ENCODE measurements at regions not wholly inside any gene's neighbourhood (a gene's known extent, or its start where the extent isn't known, plus 50 kb on each side); places are given as distances from the start of the nearest gene placed in this dataset.
"Not testable (repeated sequence)": the region's sequence is repeated elsewhere in the genome, so short reads cannot be mapped to it uniquely, and the experiment has no call there.

GRCh38 chr2:183849826-183850225, 725.6 kb downstream of the NUP35 start:
- DNase-seq (ENCODE audit: low spot score); intact Hi-C loops (cut with DNase I): not testable (repeated sequence)

GRCh38 chr2:183859129-183859528, 734.9 kb downstream of the NUP35 start:
- intact Hi-C loops (cut with DNase I), result no loop called here
- DNase-seq (ENCODE audit: low spot score), result no peak

GRCh38 chr2:183866666-183867065, 731.7 kb upstream of the ZNF804A start:
- no peak for DNase-seq (ENCODE audit: low spot score)
- intact Hi-C loops (cut with DNase I), result no loop called here

GRCh38 chr2:183867206-183867605, 731.1 kb upstream of the ZNF804A start:
- DNase-seq (ENCODE audit: low spot score), result no peak
- intact Hi-C loops (cut with DNase I), result no loop called here

GRCh38 chr2:183868153-183868552, 730.2 kb upstream of the ZNF804A start:
- intact Hi-C loops (cut with DNase I), result no loop called here
- no peak for DNase-seq (ENCODE audit: low spot score)

GRCh38 chr2:183868707-183869106, 729.6 kb upstream of the ZNF804A start:
- intact Hi-C loops (cut with DNase I), result no loop called here
- no peak for DNase-seq (ENCODE audit: low spot score)

- intact Hi-C loops (cut with DNase I), result no loop called here
These were observed 726.2 kb upstream of the ZNF804A start for GRCh38 chr2:183872131-183872530.

GRCh38 chr2:183881978-183882377, 716.4 kb upstream of the ZNF804A start:
- DNase-seq (ENCODE audit: low spot score), result no peak
- intact Hi-C loops (cut with DNase I), result no loop called here

More at GRCh38 chr2:183872131-183872530, 726.2 kb upstream of the ZNF804A start:
- no peak for DNase-seq (ENCODE audit: low spot score)

- intact Hi-C loops (cut with DNase I), result no loop called here
- DNase-seq (ENCODE audit: low spot score), result no peak
These were observed 705.9 kb upstream of the ZNF804A start for GRCh38 chr2:183892315-183892941.

GRCh38 chr2:183898641-183899040, 699.7 kb upstream of the ZNF804A start:
- no peak for DNase-seq (ENCODE audit: low spot score)
- intact Hi-C loops (cut with DNase I), result no loop called here

GRCh38 chr2:183901931-183902330, 696.4 kb upstream of the ZNF804A start:
- intact Hi-C loops (cut with DNase I), result no loop called here
- DNase-seq (ENCODE audit: low spot score), result no peak

- no peak for DNase-seq (ENCODE audit: low spot score)
- intact Hi-C loops (cut with DNase I), result no loop called here
These were observed 695.3 kb upstream of the ZNF804A start for GRCh38 chr2:183903026-183903425.

GRCh38 chr2:183916041-183916440, 682.3 kb upstream of the ZNF804A start:
- intact Hi-C loops (cut with DNase I); DNase-seq (ENCODE audit: low spot score): not testable (repeated sequence)

GRCh38 chr2:183919167-183919566, 679.2 kb upstream of the ZNF804A start:
- DNase-seq (ENCODE audit: low spot score), result no peak
- intact Hi-C loops (cut with DNase I), result no loop called here

- intact Hi-C loops (cut with DNase I), result no loop called here
- DNase-seq (ENCODE audit: low spot score), result no peak
These were observed 678.4 kb upstream of the ZNF804A start for GRCh38 chr2:183919926-183920325.

- DNase-seq (ENCODE audit: low spot score), result no peak
- intact Hi-C loops (cut with DNase I), result no loop called here
These were observed 673.0 kb upstream of the ZNF804A start for GRCh38 chr2:183925281-183925680.

GRCh38 chr2:183926433-183926832, 671.9 kb upstream of the ZNF804A start:
- no peak for DNase-seq (ENCODE audit: low spot score)
- intact Hi-C loops (cut with DNase I), result no loop called here

GRCh38 chr2:183927406-183928325, 670.7 kb upstream of the ZNF804A start:
- no peak for DNase-seq (ENCODE audit: low spot score)
- intact Hi-C loops (cut with DNase I), result no loop called here

GRCh38 chr2:183935005-183935404, 663.3 kb upstream of the ZNF804A start:
- intact Hi-C loops (cut with DNase I), result no loop called here
- no peak for DNase-seq (ENCODE audit: low spot score)

- DNase-seq (ENCODE audit: low spot score), result no peak
- intact Hi-C loops (cut with DNase I), result no loop called here
These were observed 661.1 kb upstream of the ZNF804A start for GRCh38 chr2:183937220-183937619.

- no peak for DNase-seq (ENCODE audit: low spot score)
- intact Hi-C loops (cut with DNase I), result no loop called here
These were observed 652.1 kb upstream of the ZNF804A start for GRCh38 chr2:183946193-183946592.

Measured in cardiac septum (tissue), 1 donor.